Esophagus squamous epithelium (tissue), 4 donors: ENCODE measurements at regions not wholly inside any gene's neighbourhood (a gene's known extent, or its start where the extent isn't known, plus 50 kb on each side); places are given as distances from the start of the nearest gene placed in this dataset.

ENCODE experiments used
- CTCF ChIP-seq, 6 experiments: fragments of 450-650 bp in 4 of 6; fragments of 200-600 bp in 2 of 6; sonication (generic) in 2 of 6; IDR thresholded peaks; one replicate each; pipeline ENCODE4 v1.5.1; 2016 to 2019; ENCODE audit warnings: antibody characterized with exemption in 6 of 6, mild to moderate bottlenecking in 4 of 6, moderate library complexity in 4 of 6
- POLR2A ChIP-seq, 4 donors: fragments of 450-650 bp; IDR thresholded peaks; one replicate each; pipeline ENCODE4 v1.6.1; 2017; ENCODE audit warnings: antibody characterized with exemption in 4 of 4, mild to moderate bottlenecking in 4 of 4, moderate library complexity in 3 of 4

DNA sequence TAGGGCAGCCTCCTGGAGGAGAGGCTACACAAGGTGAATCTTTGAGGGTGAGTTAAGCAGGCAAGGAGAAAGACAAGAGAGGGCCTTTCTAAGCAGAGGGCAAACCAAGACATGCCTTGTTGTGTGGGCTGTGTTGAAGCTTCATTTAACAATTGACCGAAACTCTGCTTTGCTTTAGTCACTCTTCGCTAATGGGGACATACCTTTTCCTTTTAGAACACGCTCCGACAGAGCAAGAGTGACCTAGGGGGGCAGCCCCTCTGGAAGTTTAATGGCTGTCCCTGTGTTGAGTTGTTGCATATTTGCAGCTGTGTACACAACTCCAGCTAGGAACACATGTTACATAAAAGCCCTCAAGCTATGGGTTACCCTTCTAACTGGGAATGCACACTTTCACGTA, 218.1 kb upstream of the WWC1 start:
- TF ChIP-seq CTCF (IDR thresholded peaks at IDR 0.05) (no peak), POLR2A (IDR thresholded peaks at IDR 0.05) (no peak)
